ENCODE measurements at regions not wholly inside any gene's neighbourhood (a gene's known extent, or its start where the extent isn't known, plus 50 kb on each side); places are given as distances from the start of the nearest gene placed in this dataset.
A peak's percentile ranks its signal among the peaks of the same experiment; 100 is the strongest.

DNA sequence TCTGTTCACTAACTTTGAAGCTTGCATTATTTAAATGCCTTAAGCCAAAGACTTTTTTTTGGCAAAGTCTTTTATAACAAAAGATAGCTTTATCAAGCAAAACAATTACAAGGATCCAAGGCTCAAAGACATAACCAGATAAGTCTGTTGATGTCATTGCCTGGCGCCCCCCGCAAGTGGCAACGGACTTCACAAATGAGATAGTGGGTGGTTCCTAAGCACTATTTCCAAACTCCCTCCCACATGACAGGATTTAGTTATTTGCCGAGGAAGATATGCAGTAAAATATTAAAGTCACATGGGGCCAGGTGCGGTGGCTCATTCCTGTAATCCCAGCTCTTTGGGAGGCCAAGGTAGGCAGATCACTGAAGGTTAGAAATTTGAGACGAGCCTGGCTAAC is 194.2 kb upstream of the DDI1 start:
- ATAC-seq (ENCODE audit: insufficient number of reproducible peaks, low FRiP score, low read depth) (no peak), DNase-seq (ENCODE audit: low spot score) (no peak)
- Histone ChIP-seq H3K27ac (no peak overlapping the region), H3K4me3 (no peak overlapping the region), H3K36me3 (no peaks in the 10 kb centered on the region), H3K9me3 (no peaks in the 10 kb centered on the region), H3K27me3 (replicated peaks; ENCODE audit: insufficient read depth) (no peaks in the 10 kb centered on the region), H3K4me1 (ENCODE audit: control insufficient read depth in 1 of 2, low read depth in 2 of 2) (no peaks in the 10 kb centered on the region)
- TF ChIP-seq CTCF (IDR thresholded peaks at IDR 0.05), result no peak

GRCh38 chr11:103842795-103843194 is 193.6 kb upstream of the DDI1 start:
- DNase-seq (ENCODE audit: low spot score) (no peak), ATAC-seq (ENCODE audit: insufficient number of reproducible peaks, low FRiP score, low read depth) (no peak)
- H3K9me3 ChIP-seq, result no peaks in the 10 kb centered on the region
- no peak overlapping the region for H3K27ac ChIP-seq
- TF ChIP-seq CTCF (IDR thresholded peaks at IDR 0.05), result no peak
- H3K4me3 ChIP-seq, result no peak overlapping the region
- no peaks in the 10 kb centered on the region for H3K4me1 ChIP-seq (ENCODE audit: control insufficient read depth in 1 of 2, low read depth in 2 of 2)
- H3K27me3 ChIP-seq (replicated peaks; ENCODE audit: insufficient read depth), result no peaks in the 10 kb centered on the region
- no peaks in the 10 kb centered on the region for H3K36me3 ChIP-seq

DNA sequence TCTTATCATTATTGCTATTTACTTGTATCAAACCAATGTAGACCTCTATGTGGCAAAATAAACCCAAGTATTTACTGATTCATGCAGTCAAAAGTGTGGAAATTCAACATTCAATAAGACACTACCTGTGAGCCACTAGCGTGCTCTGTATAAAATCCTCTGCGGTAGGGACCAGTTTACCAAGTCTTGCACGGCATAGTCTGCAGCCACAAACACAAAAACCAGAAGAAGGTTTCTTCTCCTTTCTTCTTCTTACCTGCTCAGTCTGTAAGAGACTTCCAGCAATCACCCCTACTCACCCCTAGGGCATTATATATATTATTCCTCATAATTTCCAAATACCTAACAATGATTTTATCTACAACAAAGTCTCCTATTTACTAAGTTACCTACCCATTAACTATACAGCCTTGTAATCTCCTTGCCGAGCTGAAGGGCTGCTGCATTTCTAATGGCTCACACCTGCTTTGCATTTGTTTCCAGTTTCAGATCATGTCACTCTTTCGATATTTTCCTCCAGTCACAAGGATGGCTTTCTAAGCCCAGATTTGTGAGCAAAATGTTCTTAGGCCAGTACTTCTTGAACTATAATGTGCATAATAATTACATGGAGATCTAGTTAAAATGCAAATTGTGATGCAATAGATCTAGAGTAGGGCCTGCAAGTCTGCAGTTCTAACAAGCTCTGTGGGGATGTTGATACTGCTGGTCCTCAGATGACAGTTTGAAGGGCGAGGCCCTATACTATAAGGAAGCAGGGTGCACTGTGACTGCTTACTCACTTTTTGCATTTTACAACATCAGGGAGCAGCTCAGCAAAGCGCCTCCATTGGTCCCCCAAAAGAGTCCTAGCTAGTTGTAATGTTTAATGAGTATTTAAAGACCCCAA is 191.9 kb upstream of the DDI1 start:
- no peak for TF ChIP-seq CTCF (IDR thresholded peaks at IDR 0.05)
- H3K4me3 ChIP-seq, result no peak overlapping the region
- ATAC-seq (ENCODE audit: insufficient number of reproducible peaks, low FRiP score, low read depth), result no peak
- H3K4me1 ChIP-seq (ENCODE audit: control insufficient read depth in 1 of 2, low read depth in 2 of 2), result peaks cover 13 to 14% of the 10 kb centered on the region in 2 donors
- no peak for DNase-seq (ENCODE audit: low spot score)
- H3K36me3 ChIP-seq, result no peaks in the 10 kb centered on the region
- no peak overlapping the region for H3K27ac ChIP-seq
- no peaks in the 10 kb centered on the region for H3K9me3 ChIP-seq
- no peaks in the 10 kb centered on the region for H3K27me3 ChIP-seq (replicated peaks; ENCODE audit: insufficient read depth)

- no peaks in the 10 kb centered on the region for H3K36me3 ChIP-seq
- H3K9me3 ChIP-seq, result no peaks in the 10 kb centered on the region
- H3K27ac ChIP-seq, result no peak overlapping the region
- peaks cover 20 to 21% of the 10 kb centered on the region in 2 donors for H3K4me1 ChIP-seq (ENCODE audit: control insufficient read depth in 1 of 2, low read depth in 2 of 2)
- ATAC-seq (ENCODE audit: insufficient number of reproducible peaks, low FRiP score, low read depth), result no peak
- no peaks in the 10 kb centered on the region for H3K27me3 ChIP-seq (replicated peaks; ENCODE audit: insufficient read depth)
- no peak for TF ChIP-seq CTCF (IDR thresholded peaks at IDR 0.05)
- no peak overlapping the region for H3K4me3 ChIP-seq
- DNase-seq (ENCODE audit: low spot score), result no peak
These were observed 191.1 kb upstream of the DDI1 start for GRCh38 chr11:103845331-103845730.

- DNase-seq (ENCODE audit: low spot score), result no peak
- H3K9me3 ChIP-seq, result no peaks in the 10 kb centered on the region
- H3K36me3 ChIP-seq, result no peaks in the 10 kb centered on the region
- peaks cover 28 to 38% of the 10 kb centered on the region in 2 donors for H3K4me1 ChIP-seq (ENCODE audit: control insufficient read depth in 1 of 2, low read depth in 2 of 2)
- peak overlapping the region; percentile 48 to 66 for H3K27ac ChIP-seq
- no peak for ATAC-seq (ENCODE audit: insufficient number of reproducible peaks, low FRiP score, low read depth)
- TF ChIP-seq CTCF (IDR thresholded peaks at IDR 0.05), result no peak
- no peaks in the 10 kb centered on the region for H3K27me3 ChIP-seq (replicated peaks; ENCODE audit: insufficient read depth)
- H3K4me3 ChIP-seq, result peak overlapping the region; percentile 32
These were observed 187.8 kb upstream of the DDI1 start for GRCh38 chr11:103848686-103849085.

Data from thoracic aorta (tissue), 2 donors.